Mammary epithelial cell (primary cell): ENCODE measurements at regions not wholly inside any gene's neighbourhood (a gene's known extent, or its start where the extent isn't known, plus 50 kb on each side); places are given as distances from the start of the nearest gene placed in this dataset.

Experiments
- EZH2 ChIP-seq: IDR thresholded peaks from 2 replicates; pipeline ENCODE4 v1.6.1; 2012; ENCODE audit warnings: low read length, inconsistent platforms, borderline replicate concordance
- TF ChIP-seq, protein P1 (sequence below), 2 donors: IDR thresholded peaks in 1 of 2; conservative IDR thresholded peaks in 1 of 2; 2 replicates each; pipeline ENCODE4 v1.5.1; 2011 to 2012; ENCODE audit warnings: inconsistent platforms in 2 of 2, low read length in 2 of 2, mild to moderate bottlenecking in 2 of 2, control low read depth in 1 of 2, low read depth in 1 of 2; ENCODE audit not compliant: insufficient read depth in 1 of 2; ENCODE audit errors: extremely low read depth in 1 of 2

DNA sequence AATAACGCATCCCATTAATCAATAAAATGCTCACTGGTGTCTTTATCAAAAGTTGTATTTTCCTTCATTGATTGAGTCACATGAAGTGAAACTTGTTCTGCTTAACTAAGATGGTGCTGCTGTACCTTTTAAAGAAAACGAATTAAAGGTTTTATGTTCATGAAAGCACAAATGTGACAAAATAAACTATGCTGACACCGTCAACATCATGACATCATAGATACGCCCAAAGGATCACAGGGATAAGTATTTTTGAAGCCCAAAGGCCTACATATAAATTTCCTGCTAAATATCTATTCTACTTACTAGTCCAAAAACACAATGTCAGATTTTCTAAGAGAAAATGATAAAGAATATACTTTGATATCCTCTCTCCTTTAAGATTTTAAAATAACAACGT lies 94.4 kb downstream of the FAM217A start:
- TF ChIP-seq, protein P1, sequence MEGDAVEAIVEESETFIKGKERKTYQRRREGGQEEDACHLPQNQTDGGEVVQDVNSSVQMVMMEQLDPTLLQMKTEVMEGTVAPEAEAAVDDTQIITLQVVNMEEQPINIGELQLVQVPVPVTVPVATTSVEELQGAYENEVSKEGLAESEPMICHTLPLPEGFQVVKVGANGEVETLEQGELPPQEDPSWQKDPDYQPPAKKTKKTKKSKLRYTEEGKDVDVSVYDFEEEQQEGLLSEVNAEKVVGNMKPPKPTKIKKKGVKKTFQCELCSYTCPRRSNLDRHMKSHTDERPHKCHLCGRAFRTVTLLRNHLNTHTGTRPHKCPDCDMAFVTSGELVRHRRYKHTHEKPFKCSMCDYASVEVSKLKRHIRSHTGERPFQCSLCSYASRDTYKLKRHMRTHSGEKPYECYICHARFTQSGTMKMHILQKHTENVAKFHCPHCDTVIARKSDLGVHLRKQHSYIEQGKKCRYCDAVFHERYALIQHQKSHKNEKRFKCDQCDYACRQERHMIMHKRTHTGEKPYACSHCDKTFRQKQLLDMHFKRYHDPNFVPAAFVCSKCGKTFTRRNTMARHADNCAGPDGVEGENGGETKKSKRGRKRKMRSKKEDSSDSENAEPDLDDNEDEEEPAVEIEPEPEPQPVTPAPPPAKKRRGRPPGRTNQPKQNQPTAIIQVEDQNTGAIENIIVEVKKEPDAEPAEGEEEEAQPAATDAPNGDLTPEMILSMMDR (conservative IDR thresholded peaks at IDR 0.05 in 1 of 2, IDR thresholded peaks at IDR 0.05 in 1 of 2; ENCODE audit: extremely low read depth in 1 of 2, insufficient read depth in 1 of 2, low read depth in 1 of 2, low read length in 2 of 2): no peak
- TF ChIP-seq EZH2: no peak
